Neural progenitor cell (in vitro differentiated cells): ENCODE measurements at regions not wholly inside any gene's neighbourhood (a gene's known extent, or its start where the extent isn't known, plus 50 kb on each side); places are given as distances from the start of the nearest gene placed in this dataset.

Source experiments
- DNase-seq: peaks from one replicate; pipeline ENCODE4 v3.0.0-alpha.2; 2016; ENCODE audit warnings: low spot score
- H2AFZ ChIP-seq: fragments of 200-600 bp; sonication (generic); replicated peaks from 2 replicates; pipeline ENCODE4 v1.6.1; 2016; ENCODE audit warnings: antibody characterized with exemption
- H3F3A ChIP-seq: fragments of 200-600 bp; sonication (generic); 2 replicates; pipeline ENCODE4 v1.6.1; 2016; ENCODE audit warnings: antibody characterized with exemption, low read depth
- H3K27ac ChIP-seq: fragments of 200-600 bp; sonication (generic); 2 replicates; pipeline ENCODE4 v1.5.1; 2016; ENCODE audit warnings: mild to moderate bottlenecking
- H3K27me3 ChIP-seq: fragments of 200-600 bp; sonication (generic); 2 replicates; pipeline ENCODE4 v1.6.1; 2016; ENCODE audit warnings: mild to moderate bottlenecking, moderate library complexity
- H3K36me3 ChIP-seq: fragments of 200-600 bp; sonication (generic); 2 replicates; pipeline ENCODE4 v1.5.1; 2016
- H3K4me1 ChIP-seq: fragments of 200-600 bp; sonication (generic); 2 replicates; pipeline ENCODE4 v1.6.1; 2016; ENCODE audit warnings: mixed run types
- H3K4me2 ChIP-seq: fragments of 200-600 bp; sonication (generic); 2 replicates; pipeline ENCODE4 v1.6.1; 2016
- H3K4me3 ChIP-seq: fragments of 200-600 bp; sonication (generic); 2 replicates; pipeline ENCODE4 v1.5.1; 2016
- H3K79me2 ChIP-seq: fragments of 200-600 bp; sonication (generic); 2 replicates; pipeline ENCODE4 v1.6.1; 2016; ENCODE audit warnings: low read depth
- H3K9ac ChIP-seq: fragments of 200-600 bp; sonication (generic); 2 replicates; pipeline ENCODE4 v1.6.1; 2016
- H3K9me3 ChIP-seq: fragments of 200-600 bp; sonication (generic); 2 replicates; pipeline ENCODE4 v1.5.1; 2016; ENCODE audit warnings: low read depth
- H4K20me1 ChIP-seq: fragments of 200-600 bp; sonication (generic); 2 replicates; pipeline ENCODE4 v1.6.1; 2016; ENCODE audit warnings: low read depth
- H3K27ac Mint-ChIP-seq: 3 replicates; pipeline ENCODE4 v1.8.0; 2021; ENCODE audit warnings: mixed read lengths
- H3K27me3 Mint-ChIP-seq: 2 replicates; pipeline ENCODE4 v1.8.0; 2022; ENCODE audit warnings: low read depth, mild to moderate bottlenecking, inconsistent platforms, moderate library complexity, mixed read lengths; ENCODE audit not compliant: insufficient read depth
- H3K36me3 Mint-ChIP-seq: 3 replicates; pipeline ENCODE4 v1.8.0; 2021; ENCODE audit warnings: mixed read lengths
- H3K4me1 Mint-ChIP-seq: 3 replicates; pipeline ENCODE4 v1.8.0; 2021; ENCODE audit warnings: mixed read lengths
- H3K4me3 Mint-ChIP-seq: 3 replicates; pipeline ENCODE4 v1.8.0; 2021; ENCODE audit warnings: mild to moderate bottlenecking, moderate library complexity, mixed read lengths
- H3K9me3 Mint-ChIP-seq: 3 replicates; pipeline ENCODE4 v1.8.0; 2020; ENCODE audit warnings: mixed read lengths
- EZH2 ChIP-seq: fragments of 200-600 bp; sonication (generic); IDR thresholded peaks from 2 replicates; pipeline ENCODE4 v1.6.1; 2017; ENCODE audit warnings: antibody characterized with exemption, mild to moderate bottlenecking, moderate library complexity
- EZH2phosphoT487 ChIP-seq: fragments of 200-600 bp; sonication (generic); IDR thresholded peaks from 2 replicates; pipeline ENCODE4 v1.6.1; 2017; ENCODE audit warnings: antibody characterized with exemption
- TF ChIP-seq, protein P1 (sequence below): fragments of 200-600 bp; sonication (generic); IDR thresholded peaks from 2 replicates; pipeline ENCODE4 v1.5.1; 2017; ENCODE audit warnings: antibody characterized with exemption, mild to moderate bottlenecking

DNA sequence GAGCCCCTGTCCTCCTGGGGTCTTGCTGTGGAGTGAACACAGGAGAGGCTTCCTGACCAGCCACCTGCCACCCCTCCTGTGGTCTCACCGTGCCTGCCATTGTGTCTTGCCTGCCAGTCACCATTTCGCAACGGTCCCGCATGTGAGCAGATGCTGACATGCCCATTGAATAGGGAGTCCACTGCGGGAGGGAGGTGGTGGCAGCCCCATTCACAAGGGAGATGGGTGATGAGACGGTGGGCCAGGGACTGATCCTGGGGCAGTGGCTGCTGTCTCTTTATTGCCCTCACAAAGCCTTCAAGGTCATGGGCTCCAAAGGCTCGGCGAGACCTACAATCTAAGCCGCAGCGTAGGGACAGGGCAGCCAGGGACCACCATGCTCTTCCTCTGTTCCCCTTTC is 76.0 kb upstream of the NPTX2 start:
- Histone ChIP-seq H3K36me3 (no peaks in the 10 kb centered on the region), H3F3A (no peaks in the 10 kb centered on the region), H3K4me2 (no peak overlapping the region), H2AFZ (no peak overlapping the region), H4K20me1 (no peaks in the 10 kb centered on the region), H3K79me2 (no peaks in the 10 kb centered on the region), H3K4me3 (no peak overlapping the region), H3K9me3 (no peaks in the 10 kb centered on the region), H3K27ac (no peak overlapping the region), H3K9ac (no peak overlapping the region), H3K27me3 (no peaks in the 10 kb centered on the region), H3K4me1 (no peaks in the 10 kb centered on the region)
- peaks cover 3% of the 10 kb centered on the region for H3K9me3 Mint-ChIP-seq
- TF ChIP-seq EZH2 (no peak), EZH2phosphoT487 (no peak)
- TF ChIP-seq, protein P1, sequence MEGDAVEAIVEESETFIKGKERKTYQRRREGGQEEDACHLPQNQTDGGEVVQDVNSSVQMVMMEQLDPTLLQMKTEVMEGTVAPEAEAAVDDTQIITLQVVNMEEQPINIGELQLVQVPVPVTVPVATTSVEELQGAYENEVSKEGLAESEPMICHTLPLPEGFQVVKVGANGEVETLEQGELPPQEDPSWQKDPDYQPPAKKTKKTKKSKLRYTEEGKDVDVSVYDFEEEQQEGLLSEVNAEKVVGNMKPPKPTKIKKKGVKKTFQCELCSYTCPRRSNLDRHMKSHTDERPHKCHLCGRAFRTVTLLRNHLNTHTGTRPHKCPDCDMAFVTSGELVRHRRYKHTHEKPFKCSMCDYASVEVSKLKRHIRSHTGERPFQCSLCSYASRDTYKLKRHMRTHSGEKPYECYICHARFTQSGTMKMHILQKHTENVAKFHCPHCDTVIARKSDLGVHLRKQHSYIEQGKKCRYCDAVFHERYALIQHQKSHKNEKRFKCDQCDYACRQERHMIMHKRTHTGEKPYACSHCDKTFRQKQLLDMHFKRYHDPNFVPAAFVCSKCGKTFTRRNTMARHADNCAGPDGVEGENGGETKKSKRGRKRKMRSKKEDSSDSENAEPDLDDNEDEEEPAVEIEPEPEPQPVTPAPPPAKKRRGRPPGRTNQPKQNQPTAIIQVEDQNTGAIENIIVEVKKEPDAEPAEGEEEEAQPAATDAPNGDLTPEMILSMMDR = no peak
- peaks cover 2% of the 10 kb centered on the region for H3K27me3 Mint-ChIP-seq
- H3K4me3 Mint-ChIP-seq = no peak overlapping the region
- H3K4me1 Mint-ChIP-seq = no peaks in the 10 kb centered on the region
- DNase-seq = no peak
- no peaks in the 10 kb centered on the region for H3K36me3 Mint-ChIP-seq
- H3K27ac Mint-ChIP-seq = no peak overlapping the region

DNA sequence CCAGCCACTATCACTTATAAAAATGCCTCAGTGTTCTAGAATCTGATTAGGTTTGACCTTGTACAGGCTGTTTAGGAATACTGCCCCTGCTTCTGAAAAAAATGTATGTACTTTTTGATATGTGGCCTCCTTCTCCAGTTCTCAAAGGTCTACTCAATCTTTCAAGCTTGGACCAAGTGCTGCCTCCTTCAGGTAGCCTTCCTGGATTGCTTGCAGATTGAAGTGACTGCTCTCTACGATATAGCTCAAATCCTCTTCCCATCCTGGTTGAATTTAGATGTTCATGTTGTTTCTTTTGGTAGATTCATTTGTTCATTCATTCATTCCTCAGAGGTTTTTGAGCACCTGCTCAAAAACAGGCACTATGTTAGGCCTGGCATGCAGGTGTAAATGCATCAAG is 77.2 kb upstream of the NPTX2 start:
- H2AFZ ChIP-seq = no peak overlapping the region
- TF ChIP-seq EZH2 = no peak
- no peak for TF ChIP-seq EZH2phosphoT487
- TF ChIP-seq, protein P1 = no peak
- Mint-ChIP-seq H3K36me3 (no peaks in the 10 kb centered on the region), H3K27me3 (peaks cover 2% of the 10 kb centered on the region), H3K27ac (no peak overlapping the region), H3K4me1 (no peaks in the 10 kb centered on the region), H3K9me3 (peaks cover 5% of the 10 kb centered on the region), H3K4me3 (no peak overlapping the region)
- H3K4me3 ChIP-seq = no peak overlapping the region
- no peak overlapping the region for H3K9ac ChIP-seq
- no peaks in the 10 kb centered on the region for H3F3A ChIP-seq
- H3K27ac ChIP-seq = no peak overlapping the region
- H3K9me3 ChIP-seq = no peaks in the 10 kb centered on the region
- H3K27me3 ChIP-seq = no peaks in the 10 kb centered on the region
- no peak for DNase-seq
- no peaks in the 10 kb centered on the region for H3K79me2 ChIP-seq
- H3K4me1 ChIP-seq = no peaks in the 10 kb centered on the region
- H3K36me3 ChIP-seq = no peaks in the 10 kb centered on the region
- no peak overlapping the region for H3K4me2 ChIP-seq
- no peaks in the 10 kb centered on the region for H4K20me1 ChIP-seq

DNA sequence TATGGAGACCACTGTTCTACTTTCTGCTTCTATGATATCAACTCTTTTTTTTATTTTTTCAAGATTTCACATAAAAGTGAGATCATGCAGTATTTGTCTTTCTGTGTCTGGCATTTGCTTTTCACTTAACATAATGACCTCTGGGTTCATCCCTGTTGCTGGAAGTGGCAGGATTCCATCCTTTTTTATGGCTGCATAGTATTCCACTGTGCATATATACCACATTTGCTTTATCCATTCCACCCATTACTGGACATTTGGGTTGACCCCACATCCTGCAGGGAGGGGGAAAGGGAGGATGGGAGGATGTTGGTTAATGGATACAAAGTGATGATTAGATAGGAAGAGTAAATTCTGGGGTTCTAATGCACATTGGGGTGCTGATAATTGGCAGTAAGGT is 80.3 kb upstream of the NPTX2 start:
- DNase-seq = no peak
- H3K9ac ChIP-seq = no peak overlapping the region
- no peak overlapping the region for H2AFZ ChIP-seq
- no peak overlapping the region for H3K27ac Mint-ChIP-seq
- H3K4me3 Mint-ChIP-seq = peak overlapping the region; percentile 42
- no peak overlapping the region for H3K4me2 ChIP-seq
- no peaks in the 10 kb centered on the region for H3K9me3 ChIP-seq
- H4K20me1 ChIP-seq = no peaks in the 10 kb centered on the region
- H3K36me3 ChIP-seq = no peaks in the 10 kb centered on the region
- no peaks in the 10 kb centered on the region for H3K4me1 Mint-ChIP-seq
- no peaks in the 10 kb centered on the region for H3K36me3 Mint-ChIP-seq
- H3K4me1 ChIP-seq = no peaks in the 10 kb centered on the region
- no peak overlapping the region for H3K27ac ChIP-seq
- no peaks in the 10 kb centered on the region for H3F3A ChIP-seq
- no peaks in the 10 kb centered on the region for H3K79me2 ChIP-seq
- no peaks in the 10 kb centered on the region for H3K27me3 ChIP-seq
- no peak overlapping the region for H3K4me3 ChIP-seq
- H3K27me3 Mint-ChIP-seq = peaks cover 2% of the 10 kb centered on the region
- peaks cover 5% of the 10 kb centered on the region for H3K9me3 Mint-ChIP-seq
- TF ChIP-seq EZH2 = no peak
- no peak for TF ChIP-seq EZH2phosphoT487
- TF ChIP-seq, protein P1 = no peak

DNA sequence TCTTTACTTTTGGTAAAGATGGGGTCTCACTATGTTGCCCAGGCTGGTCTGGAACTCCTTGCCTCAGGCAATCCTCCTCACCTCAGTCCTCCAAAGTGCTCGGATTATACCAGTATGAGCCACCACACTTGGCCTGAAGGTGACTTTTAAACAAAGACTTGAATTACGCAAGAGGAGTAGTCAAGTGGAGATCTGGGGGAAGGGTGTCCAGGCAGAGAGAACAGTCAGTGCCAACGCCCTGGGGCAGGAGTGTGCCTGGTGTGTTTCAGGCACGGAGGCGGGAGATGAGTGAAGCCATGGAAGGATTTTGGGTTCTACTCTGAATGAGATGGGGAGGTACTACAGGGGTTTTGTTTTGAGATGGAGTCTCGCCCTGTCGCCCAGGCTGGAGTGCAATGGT is 82.6 kb upstream of the NPTX2 start:
- DNase-seq = no peak
- Histone ChIP-seq H3K27me3 (no peaks in the 10 kb centered on the region), H3K27ac (no peak overlapping the region), H3F3A (no peaks in the 10 kb centered on the region), H3K4me2 (no peak overlapping the region), H3K4me1 (no peaks in the 10 kb centered on the region), H3K79me2 (no peaks in the 10 kb centered on the region), H3K4me3 (no peak overlapping the region), H3K9me3 (no peaks in the 10 kb centered on the region), H2AFZ (no peak overlapping the region), H3K9ac (no peak overlapping the region), H4K20me1 (no peaks in the 10 kb centered on the region), H3K36me3 (no peaks in the 10 kb centered on the region)
- peaks cover 3% of the 10 kb centered on the region for H3K27me3 Mint-ChIP-seq
- H3K4me1 Mint-ChIP-seq = no peaks in the 10 kb centered on the region
- H3K9me3 Mint-ChIP-seq = peaks cover 5% of the 10 kb centered on the region
- H3K36me3 Mint-ChIP-seq = no peaks in the 10 kb centered on the region
- no peak overlapping the region for H3K4me3 Mint-ChIP-seq
- TF ChIP-seq EZH2phosphoT487 = no peak
- TF ChIP-seq EZH2 = no peak
- TF ChIP-seq, protein P1 = no peak
- no peak overlapping the region for H3K27ac Mint-ChIP-seq
